ENCODE measurements at regions not wholly inside any gene's neighbourhood (a gene's known extent, or its start where the extent isn't known, plus 50 kb on each side); places are given as distances from the start of the nearest gene placed in this dataset.
"Not testable (repeated sequence)": the region's sequence is repeated elsewhere in the genome, so short reads cannot be mapped to it uniquely, and the experiment has no call there.

GRCh38 chr6:147441751-147442150, 66.7 kb upstream of the SAMD5 start:
- no peak for DNase-seq

- DNase-seq, result peak; percentile 27
Measured at GRCh38 chr6:147447835-147448611, 60.5 kb upstream of the SAMD5 start.

GRCh38 chr6:147448775-147449174, 59.7 kb upstream of the SAMD5 start:
- DNase-seq, result no peak

- no peak for DNase-seq
Measured at GRCh38 chr6:147449405-147450161, 58.9 kb upstream of the SAMD5 start.

GRCh38 chr6:147453361-147453760, 55.1 kb upstream of the SAMD5 start:
- no peak for DNase-seq

DNA sequence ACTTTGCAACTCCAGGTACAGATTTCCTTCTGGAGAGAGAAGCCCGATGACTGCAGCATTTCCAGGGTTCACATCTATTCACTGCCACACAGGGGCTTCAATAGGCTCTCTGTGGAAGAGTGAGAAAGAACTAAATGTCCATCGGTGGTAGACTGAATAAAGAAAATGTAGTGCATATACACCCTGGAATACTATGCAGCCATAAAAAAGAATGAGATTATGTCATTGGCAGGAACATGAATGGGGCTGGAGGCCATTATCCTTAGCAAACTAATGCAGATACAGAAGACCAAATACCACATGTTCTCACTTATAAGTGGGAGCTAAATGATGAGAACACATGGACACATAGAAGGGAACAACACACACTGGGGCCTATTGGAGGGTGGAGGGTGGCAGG, 53.6 kb upstream of the SAMD5 start:
- DNase-seq, result not testable (repeated sequence)
